HG02678 (cell line): ENCODE measurements at regions not wholly inside any gene's neighbourhood (a gene's known extent, or its start where the extent isn't known, plus 50 kb on each side); places are given as distances from the start of the nearest gene placed in this dataset.

Experiments
- ATAC-seq: cut with Tn5 transposase; IDR thresholded peaks from one replicate; pipeline ENCODE4 v1.9.1; 2021; ENCODE audit warnings: mild to moderate bottlenecking, moderate library complexity; ENCODE audit not compliant: unreplicated experiment

DNA sequence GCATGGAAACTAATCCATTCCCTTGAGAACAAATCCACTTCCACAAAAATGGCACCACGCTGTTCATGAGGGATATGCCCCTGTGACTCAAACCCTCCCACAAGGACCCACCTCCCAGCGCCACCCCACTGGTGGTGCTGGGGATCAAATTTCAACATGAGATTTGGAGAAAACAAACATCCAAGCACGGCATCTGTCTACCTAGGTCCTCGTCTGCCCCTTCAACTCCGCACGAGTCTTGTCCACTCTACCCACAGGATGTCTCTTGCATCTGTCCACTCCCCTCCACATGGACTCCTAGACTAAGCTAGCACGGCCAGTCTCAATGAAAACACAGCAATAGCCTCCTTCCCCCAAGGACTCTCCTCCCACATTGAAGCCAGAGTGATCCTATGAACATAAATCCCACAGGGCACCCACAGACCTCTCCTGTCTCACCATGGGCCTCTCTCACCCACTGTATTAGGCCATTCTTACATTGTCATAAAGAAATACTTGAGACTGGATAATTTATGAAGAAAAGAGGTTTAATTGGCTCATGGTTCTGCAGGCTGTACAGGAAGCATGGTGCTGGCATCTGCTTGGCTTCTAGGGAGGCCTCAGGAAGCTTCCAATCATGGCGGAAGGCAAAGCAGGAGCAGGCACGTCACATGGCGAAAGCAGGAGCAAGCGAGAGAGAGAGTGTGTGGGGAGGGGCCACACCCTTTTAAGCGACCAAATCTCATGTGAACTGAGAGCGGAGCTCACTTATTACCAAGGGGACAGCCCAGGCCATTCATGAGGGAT, 101.4 kb downstream of the TOMM20 start:
- no peak for ATAC-seq

DNA sequence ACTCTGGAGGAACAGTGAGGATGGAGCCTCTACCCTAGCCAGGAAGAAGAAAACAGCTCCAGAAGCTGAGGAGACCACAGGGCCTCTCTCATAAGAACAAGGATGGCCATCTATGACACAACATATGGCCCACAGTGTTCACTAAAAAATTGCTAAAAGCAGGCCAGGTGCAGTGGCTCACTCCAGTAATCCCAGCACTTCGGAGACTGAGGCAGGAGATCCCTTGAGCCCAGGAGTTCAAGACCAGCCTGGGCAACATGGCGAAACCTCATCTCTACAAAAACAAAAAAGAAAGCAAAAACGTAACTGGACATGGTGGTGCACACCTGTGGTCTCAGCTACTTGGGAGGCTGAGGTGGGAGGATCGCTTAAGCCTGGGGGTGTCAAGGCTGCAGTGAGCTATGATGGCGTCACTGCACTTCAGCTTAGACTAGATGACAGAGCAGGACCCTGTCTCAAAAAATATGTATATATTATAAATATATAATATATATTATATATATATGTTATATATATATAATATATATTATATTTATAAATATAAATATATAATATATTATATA, 103.1 kb downstream of the TOMM20 start:
- no peak for ATAC-seq

GRCh38 chr1:235024711-235025421, 103.8 kb downstream of the TOMM20 start:
- no peak for ATAC-seq

DNA sequence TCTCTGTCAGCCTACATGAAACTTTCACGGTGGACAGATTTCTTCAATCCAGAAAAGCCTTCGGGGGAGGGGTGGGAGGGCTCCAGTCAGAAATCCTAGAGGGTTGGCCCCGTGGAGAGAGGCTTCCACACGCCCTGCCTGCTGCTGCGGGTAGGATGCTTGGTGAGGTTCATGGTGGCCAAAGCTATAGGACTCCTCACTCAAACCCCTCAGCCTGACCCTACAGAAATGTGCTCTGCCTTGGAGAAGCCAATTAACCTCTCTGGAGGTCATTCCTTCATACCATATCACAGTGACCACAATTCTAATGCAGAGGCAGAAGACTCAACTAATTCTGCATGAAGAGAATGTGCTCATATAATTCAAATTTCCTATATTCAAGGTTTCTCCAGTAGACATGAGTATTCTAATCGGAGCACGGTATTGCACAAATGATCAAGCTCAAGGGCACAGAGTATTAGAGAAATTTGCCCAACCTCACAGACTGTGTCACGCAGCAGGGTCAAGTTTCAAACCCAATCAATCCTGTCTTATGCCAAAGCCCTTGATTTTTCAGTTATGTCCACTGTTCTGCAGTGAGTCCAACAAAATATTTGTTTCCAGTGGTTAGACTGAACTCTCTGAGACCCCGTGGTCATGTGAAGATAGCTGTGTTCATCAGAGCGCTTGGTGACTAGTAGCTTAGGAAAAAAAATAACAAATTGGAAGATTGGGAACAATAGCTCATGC, 104.8 kb downstream of the TOMM20 start:
- peak; percentile 17 for ATAC-seq

GRCh38 chr1:235022981-235023710, 105.5 kb downstream of the TOMM20 start:
- peak; percentile 57 for ATAC-seq

DNA sequence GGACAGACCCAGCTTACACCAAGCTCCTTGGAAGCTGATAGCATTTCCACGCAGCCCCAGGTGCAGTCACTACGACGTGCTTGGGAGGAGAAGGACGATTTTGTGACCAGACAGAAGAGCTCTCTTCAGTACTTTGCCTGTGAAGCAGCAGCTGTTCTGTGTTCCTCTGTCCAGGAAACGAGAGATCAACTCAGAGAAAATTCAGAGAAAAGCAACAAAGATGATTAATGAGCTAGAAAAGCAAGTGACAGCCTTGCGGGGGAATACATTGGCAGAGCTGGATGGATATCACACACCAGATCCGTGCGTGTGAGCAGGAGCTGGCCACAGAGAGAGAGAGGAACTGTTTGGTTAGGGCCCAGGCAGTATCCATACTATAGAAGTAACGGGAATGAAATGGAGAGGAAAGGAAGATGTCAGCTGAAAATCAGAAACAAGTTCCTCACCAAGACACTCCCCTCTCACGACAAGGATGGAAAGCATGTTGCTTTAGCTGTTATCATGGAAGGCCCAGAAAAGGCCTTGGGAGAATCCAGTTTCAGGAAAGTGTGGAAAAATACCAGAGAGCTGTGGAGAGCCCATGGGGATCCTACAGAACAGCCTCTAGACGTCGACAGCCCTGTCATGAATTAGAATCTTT, 106.2 kb downstream of the TOMM20 start:
- ATAC-seq, result peak; percentile 41

DNA sequence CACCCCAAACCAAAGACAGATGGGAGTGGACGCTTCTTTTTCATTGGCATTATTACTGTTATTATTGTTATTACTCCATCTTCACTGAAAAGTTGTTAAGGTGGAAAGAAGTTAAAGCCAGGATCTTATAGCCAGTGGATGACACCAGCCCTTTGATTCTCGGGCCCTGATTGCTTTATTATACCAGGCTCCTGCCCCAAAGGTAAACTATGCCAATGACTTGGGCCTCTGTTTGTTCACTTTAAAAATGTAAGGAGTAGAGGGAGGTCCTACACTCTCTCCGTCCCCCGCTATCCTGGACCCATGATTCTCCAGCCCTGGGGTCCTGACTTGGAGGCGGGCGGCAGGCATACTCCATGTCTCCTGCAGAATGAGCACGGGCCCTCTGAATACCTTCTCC, 106.8 kb downstream of the TOMM20 start:
- ATAC-seq, result no peak

DNA sequence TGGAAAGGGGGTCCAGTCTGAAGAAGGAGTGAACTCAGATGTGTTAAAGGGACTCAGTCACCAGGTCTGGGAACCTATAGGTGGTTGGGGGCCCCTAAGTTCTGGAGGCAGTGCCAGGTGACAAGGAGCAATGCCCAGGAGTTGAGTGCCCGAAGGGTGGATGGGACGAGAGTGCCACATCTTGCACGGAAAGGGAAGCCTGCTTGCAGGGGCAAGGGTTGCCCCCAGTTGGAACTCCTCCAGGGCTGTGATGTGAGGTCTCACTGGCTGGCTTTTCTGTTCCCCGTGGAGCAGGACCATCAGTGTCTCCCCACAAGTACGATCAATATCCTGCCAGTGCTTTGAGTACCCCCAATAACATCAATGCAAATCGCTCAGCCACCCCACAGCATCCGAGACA, 107.3 kb downstream of the TOMM20 start:
- no peak for ATAC-seq

GRCh38 chr1:235019961-235020360, 108.7 kb downstream of the TOMM20 start:
- no peak for ATAC-seq

GRCh38 chr1:235019471-235019870, 109.2 kb downstream of the TOMM20 start:
- no peak for ATAC-seq

GRCh38 chr1:235018720-235019444, 109.8 kb downstream of the TOMM20 start:
- no peak for ATAC-seq

GRCh38 chr1:235018161-235018560, 110.5 kb downstream of the TOMM20 start:
- no peak for ATAC-seq

GRCh38 chr1:235017719-235018118, 110.9 kb downstream of the TOMM20 start:
- ATAC-seq, result no peak

DNA sequence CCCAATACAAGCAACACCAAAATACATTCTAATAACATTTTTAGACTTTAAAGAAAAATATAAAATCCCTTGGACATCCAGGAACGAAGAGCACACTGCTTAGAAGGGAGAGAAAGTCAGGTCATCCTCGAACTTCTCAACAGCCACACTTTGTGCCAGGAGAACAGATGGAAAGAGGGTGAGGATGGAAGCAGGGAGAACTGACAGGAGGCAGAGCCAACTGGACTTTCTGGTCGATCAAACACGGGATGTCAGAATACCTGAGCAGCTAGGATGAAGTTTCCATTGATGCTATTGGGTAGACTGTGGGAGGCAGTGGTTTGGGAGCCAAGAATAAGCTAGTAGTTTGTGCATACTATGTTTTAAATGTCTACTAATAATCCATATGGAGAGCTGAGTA, 111.4 kb downstream of the TOMM20 start:
- ATAC-seq, result no peak

DNA sequence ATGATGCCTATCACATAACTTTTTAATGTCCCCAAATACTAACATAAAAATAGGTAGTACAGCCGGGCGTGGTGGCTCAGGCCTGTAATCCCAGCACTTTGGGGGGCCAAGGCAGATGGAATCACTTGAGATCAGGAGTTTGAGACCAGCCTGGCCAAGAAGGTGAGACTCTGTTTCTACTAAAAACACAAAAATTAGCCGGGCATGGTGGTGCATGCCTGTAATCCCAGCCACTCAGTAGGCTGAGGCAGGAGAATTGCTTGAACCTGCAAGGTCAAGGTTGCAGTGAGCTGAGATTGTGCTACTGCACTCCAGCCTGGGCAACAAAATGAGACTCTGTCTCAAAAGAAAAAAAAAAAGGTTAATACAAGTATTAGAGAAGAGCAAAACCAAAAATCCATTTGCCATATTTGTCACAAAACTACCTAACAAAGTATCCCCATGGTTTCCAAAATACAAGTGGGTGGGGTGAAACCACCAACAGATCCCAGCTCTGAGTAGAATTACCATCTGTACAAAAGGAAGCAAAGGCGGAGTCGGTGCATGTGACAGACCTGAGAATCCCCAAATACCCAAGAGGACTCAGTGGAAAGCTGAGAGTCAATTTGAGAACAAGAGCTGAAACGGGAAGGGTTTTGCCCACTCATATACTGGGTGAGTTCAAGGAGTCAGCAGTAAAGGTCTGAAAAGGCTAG, 113.2 kb downstream of the TOMM20 start:
- peak; percentile 36 for ATAC-seq

DNA sequence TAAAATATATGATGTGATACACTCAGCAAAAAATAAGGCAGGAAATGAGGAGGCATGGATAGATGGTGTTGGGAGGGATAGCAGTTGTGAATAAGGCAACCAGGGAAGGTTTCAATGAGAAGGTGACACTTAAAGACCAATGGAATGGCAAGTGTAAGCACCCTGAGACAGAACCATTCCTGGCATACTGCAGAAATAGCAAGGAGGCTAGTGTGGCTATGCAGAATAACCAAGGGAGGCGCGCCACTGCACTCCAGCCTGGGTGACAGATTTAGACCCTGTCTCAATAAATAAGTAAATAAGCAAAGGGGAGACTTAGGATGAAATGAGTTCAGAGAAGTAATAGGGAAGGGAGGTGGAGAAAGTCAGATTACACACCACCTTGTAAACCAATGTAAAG, 113.9 kb downstream of the TOMM20 start:
- ATAC-seq, result no peak

DNA sequence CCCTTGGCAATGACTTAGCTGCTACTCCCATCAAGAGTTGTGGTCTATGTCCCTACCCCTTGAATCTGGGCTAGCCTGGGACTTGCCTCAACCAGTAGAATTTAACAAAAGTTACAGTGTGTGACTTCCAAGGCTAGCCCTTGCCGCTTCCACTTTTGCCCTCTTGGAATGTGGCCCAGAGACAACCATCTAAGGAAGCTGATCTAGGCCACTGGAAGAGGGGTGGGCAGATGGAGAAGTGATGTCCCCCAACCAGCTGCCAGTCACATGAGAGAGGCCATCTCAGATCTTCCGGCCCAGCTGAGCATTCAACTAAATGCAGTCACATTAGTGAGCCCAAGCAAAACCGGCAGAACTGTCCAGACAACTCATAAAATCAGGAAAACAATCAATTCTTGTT, 115.1 kb downstream of the TOMM20 start:
- ATAC-seq, result no peak

DNA sequence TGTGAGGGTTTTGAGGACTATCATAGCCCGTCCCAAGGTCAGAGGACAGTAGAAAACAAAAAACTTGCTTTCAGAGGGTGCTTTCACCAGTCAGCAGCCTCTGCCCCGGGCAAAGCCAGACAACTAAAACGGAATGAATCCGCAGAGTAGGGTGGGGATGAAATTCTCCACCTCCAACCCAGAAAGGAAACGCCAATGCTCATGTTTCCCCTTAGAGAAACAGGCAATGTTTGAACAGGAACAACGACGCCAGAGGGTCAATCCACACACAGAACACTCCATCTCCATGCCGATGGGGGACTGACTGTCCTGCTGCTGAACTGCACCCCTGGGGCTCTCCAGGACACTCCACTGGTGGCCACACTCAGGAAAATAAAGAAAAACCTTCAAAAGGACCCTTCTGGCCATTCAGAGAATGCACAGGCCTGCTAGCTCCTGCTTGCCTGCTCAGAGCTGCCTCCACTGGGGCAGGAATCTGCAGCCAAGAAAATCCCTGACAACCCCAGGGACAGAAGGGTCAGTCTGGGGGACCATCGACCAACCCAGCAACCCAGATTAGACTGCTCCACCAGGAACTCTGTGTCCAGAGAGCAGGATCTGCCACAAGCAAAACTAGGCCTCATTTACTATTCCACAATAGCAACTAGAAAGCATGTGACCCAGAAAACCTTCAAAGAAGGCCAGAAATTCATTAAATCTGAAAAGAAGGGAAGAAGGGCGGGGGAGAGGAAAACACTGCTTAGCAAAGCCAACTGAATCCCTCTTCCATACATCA, 116.0 kb downstream of the TOMM20 start:
- no peak for ATAC-seq
